ENCODE measurements at regions not wholly inside any gene's neighbourhood (a gene's known extent, or its start where the extent isn't known, plus 50 kb on each side); places are given as distances from the start of the nearest gene placed in this dataset.

- Histone ChIP-seq H2AFZ (ENCODE audit: low read depth, low read length) (no peak overlapping the region), H3K9me3 (ENCODE audit: insufficient read depth, low read length) (no peaks in the 10 kb centered on the region), H4K20me1 (ENCODE audit: insufficient read depth, low read length) (no peaks in the 10 kb centered on the region), H3K4me1 (ENCODE audit: low read length) (peaks cover 7% of the 10 kb centered on the region), H3K36me3 (replicated peaks; ENCODE audit: low read depth, low read length) (no peaks in the 10 kb centered on the region), H3K27me3 (ENCODE audit: low read depth, low read length) (peaks cover 80% of the 10 kb centered on the region), H3K4me2 (ENCODE audit: low read length) (no peak overlapping the region), H3K27ac (ENCODE audit: low read length) (no peak overlapping the region), H3K9ac (ENCODE audit: low read length) (no peak overlapping the region), H3K79me2 (ENCODE audit: low read length) (no peaks in the 10 kb centered on the region), H3K4me3 (ENCODE audit: low read length) (no peak overlapping the region)
- TF ChIP-seq, protein P1, sequence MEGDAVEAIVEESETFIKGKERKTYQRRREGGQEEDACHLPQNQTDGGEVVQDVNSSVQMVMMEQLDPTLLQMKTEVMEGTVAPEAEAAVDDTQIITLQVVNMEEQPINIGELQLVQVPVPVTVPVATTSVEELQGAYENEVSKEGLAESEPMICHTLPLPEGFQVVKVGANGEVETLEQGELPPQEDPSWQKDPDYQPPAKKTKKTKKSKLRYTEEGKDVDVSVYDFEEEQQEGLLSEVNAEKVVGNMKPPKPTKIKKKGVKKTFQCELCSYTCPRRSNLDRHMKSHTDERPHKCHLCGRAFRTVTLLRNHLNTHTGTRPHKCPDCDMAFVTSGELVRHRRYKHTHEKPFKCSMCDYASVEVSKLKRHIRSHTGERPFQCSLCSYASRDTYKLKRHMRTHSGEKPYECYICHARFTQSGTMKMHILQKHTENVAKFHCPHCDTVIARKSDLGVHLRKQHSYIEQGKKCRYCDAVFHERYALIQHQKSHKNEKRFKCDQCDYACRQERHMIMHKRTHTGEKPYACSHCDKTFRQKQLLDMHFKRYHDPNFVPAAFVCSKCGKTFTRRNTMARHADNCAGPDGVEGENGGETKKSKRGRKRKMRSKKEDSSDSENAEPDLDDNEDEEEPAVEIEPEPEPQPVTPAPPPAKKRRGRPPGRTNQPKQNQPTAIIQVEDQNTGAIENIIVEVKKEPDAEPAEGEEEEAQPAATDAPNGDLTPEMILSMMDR (IDR thresholded peaks at IDR 0.05; ENCODE audit: low read depth, low read length): no peak
- no peak for TF ChIP-seq EZH2phosphoT487 (IDR thresholded peaks at IDR 0.05; ENCODE audit: low read depth)
Measured at GRCh38 chr20:47940101-47940813, 155.0 kb upstream of the SULF2 start.

- no peak overlapping the region for H3K9ac ChIP-seq (ENCODE audit: low read length)
- no peak overlapping the region for H3K27ac ChIP-seq (ENCODE audit: low read length)
- no peak overlapping the region for H3K4me3 ChIP-seq (ENCODE audit: low read length)
- no peaks in the 10 kb centered on the region for H3K4me1 ChIP-seq (ENCODE audit: low read length)
- H2AFZ ChIP-seq (ENCODE audit: low read depth, low read length): no peak overlapping the region
- H3K4me2 ChIP-seq (ENCODE audit: low read length): no peak overlapping the region
- no peaks in the 10 kb centered on the region for H3K36me3 ChIP-seq (replicated peaks; ENCODE audit: low read depth, low read length)
- TF ChIP-seq, protein P1 (IDR thresholded peaks at IDR 0.05; ENCODE audit: low read depth, low read length): no peak
- no peak for TF ChIP-seq EZH2phosphoT487 (IDR thresholded peaks at IDR 0.05; ENCODE audit: low read depth)
- no peaks in the 10 kb centered on the region for H4K20me1 ChIP-seq (ENCODE audit: insufficient read depth, low read length)
- no peaks in the 10 kb centered on the region for H3K9me3 ChIP-seq (ENCODE audit: insufficient read depth, low read length)
- H3K27me3 ChIP-seq (ENCODE audit: low read depth, low read length): peaks cover 87% of the 10 kb centered on the region
- H3K79me2 ChIP-seq (ENCODE audit: low read length): no peaks in the 10 kb centered on the region
Measured at GRCh38 chr20:47936612-47937011, 151.3 kb upstream of the SULF2 start.

DNA sequence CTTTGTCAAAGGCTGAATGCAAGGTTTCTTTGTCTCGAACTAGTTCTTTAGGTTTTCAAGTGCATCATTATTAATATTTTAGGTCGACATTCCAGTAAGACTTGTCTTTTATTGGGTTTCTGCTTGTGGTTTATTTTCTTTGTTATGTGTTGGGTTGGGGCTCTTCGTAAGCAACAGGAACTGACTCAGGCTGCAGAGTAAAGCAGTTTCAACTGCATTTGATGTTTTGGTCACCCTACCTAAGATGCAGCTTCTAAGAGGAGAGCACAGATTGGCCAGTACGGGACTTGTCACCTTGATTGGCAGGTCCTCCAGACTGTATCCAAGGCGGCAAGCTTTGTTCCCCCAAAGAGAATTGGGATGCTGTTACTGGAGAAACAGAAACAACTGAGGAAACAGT, 149.5 kb upstream of the SULF2 start:
- no peaks in the 10 kb centered on the region for H3K79me2 ChIP-seq (ENCODE audit: low read length)
- H4K20me1 ChIP-seq (ENCODE audit: insufficient read depth, low read length): no peaks in the 10 kb centered on the region
- peaks cover 72% of the 10 kb centered on the region for H3K27me3 ChIP-seq (ENCODE audit: low read depth, low read length)
- H3K4me1 ChIP-seq (ENCODE audit: low read length): no peaks in the 10 kb centered on the region
- H3K27ac ChIP-seq (ENCODE audit: low read length): no peak overlapping the region
- no peaks in the 10 kb centered on the region for H3K9me3 ChIP-seq (ENCODE audit: insufficient read depth, low read length)
- no peak overlapping the region for H3K9ac ChIP-seq (ENCODE audit: low read length)
- no peak overlapping the region for H2AFZ ChIP-seq (ENCODE audit: low read depth, low read length)
- TF ChIP-seq, protein P1 (IDR thresholded peaks at IDR 0.05; ENCODE audit: low read depth, low read length): no peak
- no peak for TF ChIP-seq EZH2phosphoT487 (IDR thresholded peaks at IDR 0.05; ENCODE audit: low read depth)
- H3K4me2 ChIP-seq (ENCODE audit: low read length): no peak overlapping the region
- no peak overlapping the region for H3K4me3 ChIP-seq (ENCODE audit: low read length)
- no peaks in the 10 kb centered on the region for H3K36me3 ChIP-seq (replicated peaks; ENCODE audit: low read depth, low read length)

DNA sequence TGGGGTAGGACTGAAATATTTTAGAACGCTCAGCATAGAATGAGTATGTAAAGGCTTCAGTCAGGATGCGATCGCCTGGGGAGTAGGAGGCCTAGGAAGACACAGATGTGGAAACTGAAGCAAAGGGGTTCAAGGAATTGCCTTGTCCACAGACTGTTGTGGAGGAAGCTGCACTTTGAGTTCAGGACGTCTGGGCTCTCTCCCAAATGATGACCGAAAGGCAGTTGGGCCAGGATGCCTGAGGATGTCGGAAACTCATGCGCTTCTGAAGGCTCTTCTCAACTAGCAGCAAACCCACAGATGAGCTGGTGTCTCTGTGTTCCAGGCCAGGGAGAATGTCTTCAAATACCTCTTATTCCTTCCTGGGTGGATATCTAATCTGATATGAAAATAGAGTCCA, 146.2 kb upstream of the SULF2 start:
- Histone ChIP-seq H3K4me2 (ENCODE audit: low read length) (no peak overlapping the region), H3K79me2 (ENCODE audit: low read length) (no peaks in the 10 kb centered on the region), H3K27me3 (ENCODE audit: low read depth, low read length) (peaks cover 39% of the 10 kb centered on the region), H3K36me3 (replicated peaks; ENCODE audit: low read depth, low read length) (no peaks in the 10 kb centered on the region), H3K9ac (ENCODE audit: low read length) (no peak overlapping the region), H3K4me1 (ENCODE audit: low read length) (no peaks in the 10 kb centered on the region), H3K4me3 (ENCODE audit: low read length) (no peak overlapping the region), H4K20me1 (ENCODE audit: insufficient read depth, low read length) (no peaks in the 10 kb centered on the region), H3K9me3 (ENCODE audit: insufficient read depth, low read length) (no peaks in the 10 kb centered on the region), H3K27ac (ENCODE audit: low read length) (no peak overlapping the region), H2AFZ (ENCODE audit: low read depth, low read length) (no peak overlapping the region)
- TF ChIP-seq, protein P1 (IDR thresholded peaks at IDR 0.05; ENCODE audit: low read depth, low read length): no peak
- TF ChIP-seq EZH2phosphoT487 (IDR thresholded peaks at IDR 0.05; ENCODE audit: low read depth): no peak
